Astrocyte (in vitro differentiated cells and primary cell): ENCODE measurements at regions not wholly inside any gene's neighbourhood (a gene's known extent, or its start where the extent isn't known, plus 50 kb on each side); places are given as distances from the start of the nearest gene placed in this dataset.

Experiments
- DNase-seq: peaks from one replicate; pipeline ENCODE4 v3.0.0-alpha.2; 2010; ENCODE audit warnings: low read depth
- FAIRE-seq: peaks from 2 replicates; lab custom pipeline; 2011; peaks lifted over from hg19 to GRCh38; lab: Jason Lieb, UNC
- H2AFZ ChIP-seq: 2 replicates; pipeline ENCODE4 v1.6.0; 2012; ENCODE audit warnings: low read depth, low read length, inconsistent platforms
- H3K27ac ChIP-seq: 2 replicates; pipeline ENCODE4 v1.5.1; 2011; ENCODE audit warnings: low read depth, low read length, inconsistent platforms
- H3K27me3 ChIP-seq: 2 replicates; pipeline ENCODE4 v1.6.0; 2011; ENCODE audit warnings: low read length, inconsistent platforms; ENCODE audit not compliant: insufficient read depth
- H3K36me3 ChIP-seq: 2 replicates; pipeline ENCODE4 v1.5.1; 2011; ENCODE audit warnings: low read length, inconsistent platforms; ENCODE audit not compliant: insufficient read depth
- H3K4me1 ChIP-seq: 2 replicates; pipeline ENCODE4 v1.5.1; 2011; ENCODE audit warnings: low read length, inconsistent platforms; ENCODE audit not compliant: insufficient read depth
- H3K4me2 ChIP-seq: 2 replicates; pipeline ENCODE4 v1.6.0; 2012; ENCODE audit warnings: low read length, inconsistent platforms
- H3K4me3 ChIP-seq: 2 replicates; pipeline ENCODE4 v1.5.1; 2011; ENCODE audit warnings: low read depth, mild to moderate bottlenecking, low read length, inconsistent platforms; ENCODE audit not compliant: insufficient read depth
- H3K79me2 ChIP-seq: 2 replicates; pipeline ENCODE4 v1.6.0; 2012; ENCODE audit warnings: mild to moderate bottlenecking, low read length, inconsistent platforms; ENCODE audit not compliant: insufficient read depth
- H3K9ac ChIP-seq: 2 replicates; pipeline ENCODE4 v1.6.0; 2012; ENCODE audit warnings: mild to moderate bottlenecking, low read length, inconsistent platforms
- H3K9me3 ChIP-seq: 2 replicates; pipeline ENCODE4 v1.5.1; 2012; ENCODE audit warnings: low read depth, mild to moderate bottlenecking, low read length, inconsistent platforms; ENCODE audit not compliant: insufficient read depth
- H4K20me1 ChIP-seq: 2 replicates; pipeline ENCODE4 v1.6.0; 2012; ENCODE audit warnings: low read length, inconsistent platforms; ENCODE audit not compliant: insufficient read depth
- H3K27ac Mint-ChIP-seq: one replicate; pipeline ENCODE4 v1.8.0; 2021; ENCODE audit warnings: mild to moderate bottlenecking, mixed read lengths; ENCODE audit not compliant: unreplicated experiment
- H3K27me3 Mint-ChIP-seq: one replicate; pipeline ENCODE4 v1.8.0; 2021; ENCODE audit warnings: low read depth, mixed read lengths; ENCODE audit not compliant: unreplicated experiment
- H3K36me3 Mint-ChIP-seq: one replicate; pipeline ENCODE4 v1.8.0; 2021; ENCODE audit warnings: low read depth, mixed read lengths; ENCODE audit not compliant: unreplicated experiment
- H3K4me1 Mint-ChIP-seq: one replicate; pipeline ENCODE4 v1.8.0; 2021; ENCODE audit warnings: low read depth, mixed read lengths; ENCODE audit not compliant: unreplicated experiment
- H3K4me3 Mint-ChIP-seq: one replicate; pipeline ENCODE4 v1.8.0; 2021; ENCODE audit warnings: mild to moderate bottlenecking, moderate library complexity, mixed read lengths; ENCODE audit not compliant: unreplicated experiment
- H3K9me3 Mint-ChIP-seq: one replicate; pipeline ENCODE4 v1.8.0; 2021; ENCODE audit warnings: mild to moderate bottlenecking, mixed read lengths; ENCODE audit not compliant: unreplicated experiment
- EZH2 ChIP-seq: IDR thresholded peaks from 2 replicates; pipeline ENCODE4 v1.6.1; 2012; ENCODE audit warnings: mild to moderate bottlenecking, low read length, inconsistent platforms; ENCODE audit not compliant: insufficient read depth
- TF ChIP-seq, protein P1 (sequence below): IDR thresholded peaks from 2 replicates; pipeline ENCODE4 v1.5.1; 2011; ENCODE audit warnings: low read depth, mild to moderate bottlenecking, inconsistent platforms, low read length, moderate library complexity; ENCODE audit not compliant: insufficient read depth

DNA sequence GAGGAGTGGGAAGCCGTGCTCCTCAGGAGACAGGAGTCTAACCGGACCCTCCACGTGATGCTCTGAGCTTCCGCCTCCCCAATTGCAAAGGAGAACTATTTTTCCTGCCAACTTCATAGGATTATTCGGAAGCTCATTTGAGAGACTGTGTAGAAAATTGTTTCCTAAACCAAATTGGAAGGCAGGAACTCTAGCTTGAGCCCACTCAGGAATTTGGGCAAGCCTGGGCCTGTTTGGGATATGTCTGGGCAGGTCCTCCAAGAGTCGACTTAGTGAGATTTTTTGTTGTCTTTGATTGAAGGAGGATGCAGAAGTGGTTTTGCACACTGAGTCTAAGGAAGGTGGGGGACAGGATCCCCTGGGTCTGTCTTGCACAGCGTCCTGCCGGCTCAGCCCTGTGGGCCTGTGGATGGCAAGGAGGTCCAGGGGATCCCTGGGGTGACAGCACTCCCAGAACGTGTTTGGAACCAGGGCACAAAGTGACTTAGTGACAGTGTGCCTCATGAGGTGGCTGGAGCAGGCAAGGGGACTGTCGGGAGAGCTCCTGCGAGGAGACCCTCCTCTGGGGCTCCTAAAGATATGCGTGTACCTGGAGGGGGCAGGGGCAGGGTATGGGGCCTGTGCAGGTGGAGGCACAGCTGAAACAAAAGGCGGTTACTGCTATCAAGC is 283.3 kb downstream of the NSG2 start:
- Histone ChIP-seq H3K36me3 (no peaks in the 10 kb centered on the region), H3K4me2 (no peak overlapping the region), H3K9me3 (no peaks in the 10 kb centered on the region), H3K27ac (no peak overlapping the region), H3K79me2 (no peaks in the 10 kb centered on the region), H3K9ac (no peak overlapping the region), H4K20me1 (no peaks in the 10 kb centered on the region), H3K4me3 (no peak overlapping the region), H2AFZ (no peak overlapping the region), H3K4me1 (peaks cover 11% of the 10 kb centered on the region), H3K27me3 (no peaks in the 10 kb centered on the region)
- FAIRE-seq (no peak), DNase-seq (peak; percentile 54)
- H3K4me3 Mint-ChIP-seq, result no peak overlapping the region
- H3K36me3 Mint-ChIP-seq, result peaks cover 4% of the 10 kb centered on the region
- TF ChIP-seq, protein P1, sequence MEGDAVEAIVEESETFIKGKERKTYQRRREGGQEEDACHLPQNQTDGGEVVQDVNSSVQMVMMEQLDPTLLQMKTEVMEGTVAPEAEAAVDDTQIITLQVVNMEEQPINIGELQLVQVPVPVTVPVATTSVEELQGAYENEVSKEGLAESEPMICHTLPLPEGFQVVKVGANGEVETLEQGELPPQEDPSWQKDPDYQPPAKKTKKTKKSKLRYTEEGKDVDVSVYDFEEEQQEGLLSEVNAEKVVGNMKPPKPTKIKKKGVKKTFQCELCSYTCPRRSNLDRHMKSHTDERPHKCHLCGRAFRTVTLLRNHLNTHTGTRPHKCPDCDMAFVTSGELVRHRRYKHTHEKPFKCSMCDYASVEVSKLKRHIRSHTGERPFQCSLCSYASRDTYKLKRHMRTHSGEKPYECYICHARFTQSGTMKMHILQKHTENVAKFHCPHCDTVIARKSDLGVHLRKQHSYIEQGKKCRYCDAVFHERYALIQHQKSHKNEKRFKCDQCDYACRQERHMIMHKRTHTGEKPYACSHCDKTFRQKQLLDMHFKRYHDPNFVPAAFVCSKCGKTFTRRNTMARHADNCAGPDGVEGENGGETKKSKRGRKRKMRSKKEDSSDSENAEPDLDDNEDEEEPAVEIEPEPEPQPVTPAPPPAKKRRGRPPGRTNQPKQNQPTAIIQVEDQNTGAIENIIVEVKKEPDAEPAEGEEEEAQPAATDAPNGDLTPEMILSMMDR, result no peak
- no peak for TF ChIP-seq EZH2
- H3K9me3 Mint-ChIP-seq, result peaks cover 5% of the 10 kb centered on the region
- peaks cover 23% of the 10 kb centered on the region for H3K27me3 Mint-ChIP-seq
- peak overlapping the region; percentile 97 for H3K27ac Mint-ChIP-seq
- H3K4me1 Mint-ChIP-seq, result peaks cover 9% of the 10 kb centered on the region

DNA sequence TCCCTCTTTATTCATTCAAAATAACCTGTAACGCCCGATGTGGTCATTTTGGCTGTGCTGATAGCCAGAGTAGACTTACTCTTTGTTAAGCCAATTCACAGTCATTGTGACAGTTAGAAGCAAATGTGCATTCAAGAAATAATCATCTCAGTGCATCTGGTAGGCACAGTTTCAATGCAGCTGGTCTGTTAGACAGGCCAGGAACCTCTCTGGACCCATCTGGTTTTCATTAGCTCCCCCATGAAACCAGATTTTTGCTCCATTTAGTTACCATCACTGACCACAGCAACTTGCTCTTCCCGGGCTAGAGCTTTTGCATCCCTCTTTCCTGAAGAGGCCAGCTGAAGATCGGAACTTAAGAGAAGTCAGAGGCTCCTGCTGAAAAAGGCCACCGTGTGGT is 284.2 kb downstream of the NSG2 start:
- H3K4me1 Mint-ChIP-seq, result peaks cover 7% of the 10 kb centered on the region
- Histone ChIP-seq H3K27me3 (no peaks in the 10 kb centered on the region), H3K4me2 (no peak overlapping the region), H2AFZ (no peak overlapping the region), H3K27ac (no peak overlapping the region), H3K9me3 (no peaks in the 10 kb centered on the region), H3K4me1 (peaks cover 1% of the 10 kb centered on the region), H3K79me2 (no peaks in the 10 kb centered on the region), H4K20me1 (no peaks in the 10 kb centered on the region), H3K4me3 (no peak overlapping the region), H3K9ac (no peak overlapping the region), H3K36me3 (no peaks in the 10 kb centered on the region)
- no peak for FAIRE-seq
- H3K36me3 Mint-ChIP-seq, result peaks cover 4% of the 10 kb centered on the region
- TF ChIP-seq, protein P1, result no peak
- no peak for TF ChIP-seq EZH2
- H3K4me3 Mint-ChIP-seq, result no peak overlapping the region
- no peak overlapping the region for H3K27ac Mint-ChIP-seq
- peak; percentile 65 for DNase-seq
- H3K27me3 Mint-ChIP-seq, result peaks cover 21% of the 10 kb centered on the region
- H3K9me3 Mint-ChIP-seq, result peaks cover 5% of the 10 kb centered on the region

DNA sequence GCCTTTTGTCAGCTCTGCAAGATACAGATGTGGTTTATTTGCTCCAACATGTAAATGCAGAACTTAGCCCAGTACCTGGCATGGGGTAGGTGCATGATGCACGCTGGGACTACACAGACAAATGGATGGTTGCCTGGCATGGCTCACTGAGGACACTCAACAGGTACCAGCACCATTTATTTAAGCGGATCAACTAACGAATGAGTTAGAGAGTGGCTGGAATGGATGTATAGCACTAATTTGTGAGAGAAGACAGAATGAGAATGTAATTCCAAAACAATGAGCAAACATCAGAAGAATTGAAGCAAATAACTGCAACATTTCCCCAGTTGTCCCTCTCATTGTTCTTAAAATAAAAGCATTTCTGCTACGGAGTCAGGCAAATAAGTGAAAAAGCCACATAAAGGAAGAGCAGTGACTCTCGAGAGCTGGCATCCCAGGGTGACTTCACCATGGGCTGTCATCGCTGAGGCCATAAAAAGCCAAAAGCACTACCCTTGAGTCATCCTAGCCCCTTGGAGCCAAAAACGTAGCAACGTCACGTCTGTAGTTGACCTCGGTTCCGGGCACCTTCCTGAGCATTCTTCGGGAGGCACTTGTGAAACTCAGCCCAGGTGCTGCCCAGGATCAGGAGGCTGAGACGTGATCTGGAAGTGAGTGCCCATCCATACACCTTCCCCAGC is 290.3 kb downstream of the NSG2 start:
- Histone ChIP-seq H3K4me3 (no peak overlapping the region), H3K4me2 (peak overlapping the region; percentile 40), H2AFZ (peak overlapping the region; percentile 53), H3K27ac (peak overlapping the region; percentile 2), H3K4me1 (peaks cover 17% of the 10 kb centered on the region), H3K9ac (peak overlapping the region; percentile 14), H3K36me3 (no peaks in the 10 kb centered on the region), H3K27me3 (no peaks in the 10 kb centered on the region), H3K79me2 (no peaks in the 10 kb centered on the region), H3K9me3 (no peaks in the 10 kb centered on the region), H4K20me1 (no peaks in the 10 kb centered on the region)
- Mint-ChIP-seq H3K4me1 (peaks cover 26% of the 10 kb centered on the region), H3K4me3 (no peak overlapping the region), H3K27ac (no peak overlapping the region), H3K9me3 (peaks cover 2% of the 10 kb centered on the region), H3K36me3 (peaks cover 1% of the 10 kb centered on the region), H3K27me3 (peaks cover 14% of the 10 kb centered on the region)
- no peak for FAIRE-seq
- DNase-seq, result peak; percentile 75
- TF ChIP-seq, protein P1, result no peak
- TF ChIP-seq EZH2, result no peak
